ENCODE measurements at regions not wholly inside any gene's neighbourhood (a gene's known extent, or its start where the extent isn't known, plus 50 kb on each side); places are given as distances from the start of the nearest gene placed in this dataset.

GRCh38 chr9:18007621-18008020 is 428.8 kb downstream of the SH3GL2 start:
- Histone ChIP-seq H2AFZ (ENCODE audit: low read length) (no peak overlapping the region), H3K4me2 (ENCODE audit: low read length) (no peak overlapping the region), H3K4me3 (ENCODE audit: low read length) (no peak overlapping the region), H3K27ac (ENCODE audit: low read length) (no peak overlapping the region), H3K4me1 (ENCODE audit: insufficient read depth, low read length) (no peaks in the 10 kb centered on the region), H3K36me3 (ENCODE audit: low read depth, low read length) (no peaks in the 10 kb centered on the region), H3K9ac (ENCODE audit: low read length) (no peak overlapping the region), H3K27me3 (ENCODE audit: low read length) (peaks cover 32% of the 10 kb centered on the region; the same call in 1 of the 2 replicates), H3K9me2 (replicated peaks; ENCODE audit: low read length) (no peaks in the 10 kb centered on the region), H3K9me3 (ENCODE audit: low read length) (no peaks in the 10 kb centered on the region), H3F3A (ENCODE audit: low read length, unreplicated experiment) (no peaks in the 10 kb centered on the region), H3K79me2 (ENCODE audit: low read length) (no peaks in the 10 kb centered on the region), H4K20me1 (ENCODE audit: low read length) (no peaks in the 10 kb centered on the region)
- DNase-seq: no peak
- POLR2A ChIA-PET (ENCODE audit: unreplicated experiment): no interaction called here
- CTCF ChIA-PET: no interaction called here
- intact Hi-C loops (cut with micrococcal nuclease): no loop called here
- no peak for TF ChIP-seq EZH2 (IDR thresholded peaks at IDR 0.05; ENCODE audit: low read length, unreplicated experiment)
- TF ChIP-seq CTCF (conservative IDR thresholded peaks at IDR 0.05; ENCODE audit: low read depth, low read length): no peak
- no peak for TF ChIP-seq EZH2phosphoT487 (IDR thresholded peaks at IDR 0.05; ENCODE audit: borderline replicate concordance, low read length)
- ATAC-seq: no peak
- BruUV-seq (replicated peaks): no TSS peak

DNA sequence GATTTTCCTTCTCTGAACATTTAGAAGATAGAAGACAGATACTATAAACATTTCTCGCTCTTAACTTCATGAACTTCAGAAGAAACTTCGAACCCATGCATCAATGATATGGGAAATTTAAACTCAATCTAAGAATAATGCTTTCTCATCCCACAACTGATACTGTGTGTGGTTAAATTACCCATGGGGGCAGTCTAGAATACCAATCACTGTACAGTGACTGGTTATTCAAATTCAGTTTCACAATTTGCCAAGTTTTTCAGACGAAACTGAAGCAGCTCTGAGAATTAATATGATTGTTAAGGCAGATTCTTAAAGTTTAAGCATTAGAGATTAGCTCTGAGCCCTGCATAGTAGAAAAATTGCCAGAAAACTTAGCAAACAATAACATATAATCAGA is 431.0 kb downstream of the SH3GL2 start:
- no peaks in the 10 kb centered on the region for H3K79me2 ChIP-seq (ENCODE audit: low read length)
- no peak overlapping the region for H3K9ac ChIP-seq (ENCODE audit: low read length)
- no peak overlapping the region for H2AFZ ChIP-seq (ENCODE audit: low read length)
- ATAC-seq (no peak), DNase-seq (no peak)
- H3K27me3 ChIP-seq (ENCODE audit: low read length): peaks cover 28% of the 10 kb centered on the region; the same call in 1 of the 2 replicates
- CTCF ChIA-PET: no interaction called here
- no peaks in the 10 kb centered on the region for H3K36me3 ChIP-seq (ENCODE audit: low read depth, low read length)
- H3K4me2 ChIP-seq (ENCODE audit: low read length): no peak overlapping the region
- H3K27ac ChIP-seq (ENCODE audit: low read length): no peak overlapping the region
- no peak overlapping the region for H3K4me3 ChIP-seq (ENCODE audit: low read length)
- BruUV-seq (replicated peaks): no TSS peak
- H4K20me1 ChIP-seq (ENCODE audit: low read length): no peaks in the 10 kb centered on the region
- H3F3A ChIP-seq (ENCODE audit: low read length, unreplicated experiment): no peaks in the 10 kb centered on the region
- no peak for TF ChIP-seq EZH2phosphoT487 (IDR thresholded peaks at IDR 0.05; ENCODE audit: borderline replicate concordance, low read length)
- no peak for TF ChIP-seq CTCF (conservative IDR thresholded peaks at IDR 0.05; ENCODE audit: low read depth, low read length)
- no peak for TF ChIP-seq EZH2 (IDR thresholded peaks at IDR 0.05; ENCODE audit: low read length, unreplicated experiment)
- no peaks in the 10 kb centered on the region for H3K9me2 ChIP-seq (replicated peaks; ENCODE audit: low read length)
- no peaks in the 10 kb centered on the region for H3K9me3 ChIP-seq (ENCODE audit: low read length)
- POLR2A ChIA-PET (ENCODE audit: unreplicated experiment): no interaction called here
- H3K4me1 ChIP-seq (ENCODE audit: insufficient read depth, low read length): no peaks in the 10 kb centered on the region
- intact Hi-C loops (cut with micrococcal nuclease): loop anchor here (10.0 kb wide), 1 partner anchor 205 kb away; no protein-coding TSS in a partner anchor

DNA sequence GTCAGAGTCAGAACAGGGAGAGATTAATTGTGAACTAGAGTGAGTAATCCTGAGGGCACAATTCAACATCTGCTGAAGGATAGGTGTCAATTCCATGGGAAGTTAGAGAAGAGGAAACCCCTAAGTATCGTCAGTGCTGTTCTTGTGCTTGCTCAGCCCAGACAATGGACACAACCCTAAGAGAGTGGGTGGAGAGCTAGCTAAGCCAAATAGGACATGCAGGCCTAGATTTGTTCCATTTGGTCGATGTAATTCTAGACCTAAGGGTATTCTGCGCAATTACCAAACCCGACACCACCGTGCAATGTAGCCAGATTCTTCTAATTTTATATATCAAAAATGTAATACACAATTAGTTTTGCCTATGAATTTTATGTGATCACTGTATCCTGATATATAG is 431.6 kb downstream of the SH3GL2 start:
- H3K79me2 ChIP-seq (ENCODE audit: low read length): no peaks in the 10 kb centered on the region
- H3K27me3 ChIP-seq (ENCODE audit: low read length): peaks cover 25% of the 10 kb centered on the region; the same call in 1 of the 2 replicates
- H3K4me2 ChIP-seq (ENCODE audit: low read length): no peak overlapping the region
- H3K27ac ChIP-seq (ENCODE audit: low read length): no peak overlapping the region
- intact Hi-C loops (cut with micrococcal nuclease): loop anchor here (10.0 kb wide), 1 partner anchor 204 kb away; no protein-coding TSS in a partner anchor
- POLR2A ChIA-PET (ENCODE audit: unreplicated experiment): no interaction called here
- H3K9ac ChIP-seq (ENCODE audit: low read length): no peak overlapping the region
- no peak overlapping the region for H2AFZ ChIP-seq (ENCODE audit: low read length)
- no peaks in the 10 kb centered on the region for H3K4me1 ChIP-seq (ENCODE audit: insufficient read depth, low read length)
- CTCF ChIA-PET: no interaction called here
- no TSS peak for BruUV-seq (replicated peaks)
- H3K9me2 ChIP-seq (replicated peaks; ENCODE audit: low read length): no peaks in the 10 kb centered on the region
- no peak for ATAC-seq
- TF ChIP-seq EZH2phosphoT487 (IDR thresholded peaks at IDR 0.05; ENCODE audit: borderline replicate concordance, low read length) (no peak), CTCF (conservative IDR thresholded peaks at IDR 0.05; ENCODE audit: low read depth, low read length) (no peak), EZH2 (IDR thresholded peaks at IDR 0.05; ENCODE audit: low read length, unreplicated experiment) (no peak)
- no peaks in the 10 kb centered on the region for H4K20me1 ChIP-seq (ENCODE audit: low read length)
- H3F3A ChIP-seq (ENCODE audit: low read length, unreplicated experiment): no peaks in the 10 kb centered on the region
- no peaks in the 10 kb centered on the region for H3K36me3 ChIP-seq (ENCODE audit: low read depth, low read length)
- H3K4me3 ChIP-seq (ENCODE audit: low read length): no peak overlapping the region
- H3K9me3 ChIP-seq (ENCODE audit: low read length): no peaks in the 10 kb centered on the region
- DNase-seq: no peak
